ENCODE measurements at regions not wholly inside any gene's neighbourhood (a gene's known extent, or its start where the extent isn't known, plus 50 kb on each side); places are given as distances from the start of the nearest gene placed in this dataset.

DNA sequence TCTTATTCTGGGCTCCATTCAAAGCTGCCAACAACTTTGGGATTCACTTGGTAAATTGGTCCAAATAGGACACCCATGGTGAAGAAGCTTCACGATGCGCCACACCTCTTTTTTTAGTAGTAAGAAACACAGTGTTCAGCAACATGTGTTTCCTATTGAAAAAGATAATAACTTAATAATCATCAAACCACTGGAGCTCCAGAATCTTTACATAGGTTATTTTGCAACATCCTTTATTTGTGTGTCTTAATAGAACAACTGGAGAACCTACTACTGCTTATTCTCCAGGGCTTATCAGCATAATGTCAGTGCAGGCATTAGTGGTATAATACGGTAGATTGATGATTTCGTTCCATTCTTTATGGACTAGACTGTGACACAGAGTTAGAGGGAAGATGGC, 63.3 kb upstream of the DAPK1 start:
- Histone ChIP-seq H4K20me1 (ENCODE audit: control insufficient read depth, extremely low read depth, insufficient read depth, low read length) (no peaks in the 10 kb centered on the region), H3K4me2 (ENCODE audit: control insufficient read depth, extremely low read depth, insufficient read depth, low read depth, low read length) (no peak overlapping the region), H2AFZ (ENCODE audit: control insufficient read depth, low read length) (no peak overlapping the region), H3K79me2 (ENCODE audit: control insufficient read depth, insufficient read depth, low read length) (no peaks in the 10 kb centered on the region), H3K9me3 (ENCODE audit: control insufficient read depth, low read depth, low read length) (no peaks in the 10 kb centered on the region), H3K4me1 (ENCODE audit: control insufficient read depth, extremely low read depth, insufficient read depth, low read length) (peaks cover 6% of the 10 kb centered on the region), H3K4me3 (ENCODE audit: control insufficient read depth in 2 of 3, extremely low read depth in 1 of 3, insufficient read depth in 2 of 3, low read depth in 1 of 3, low read length in 3 of 3) (no peak overlapping the region), H3K9me1 (ENCODE audit: control insufficient read depth, extremely low read depth, insufficient read depth, low read length) (no peaks in the 10 kb centered on the region), H3K36me3 (ENCODE audit: control insufficient read depth in 2 of 2, extremely low read depth in 1 of 2, insufficient read depth in 2 of 2, low read length in 2 of 2) (no peaks in the 10 kb centered on the region), H3K27ac (ENCODE audit: control insufficient read depth, insufficient read depth, low read length) (no peak overlapping the region), H3K27me3 (ENCODE audit: control insufficient read depth, extremely low read depth, insufficient read depth, low read length) (no peaks in the 10 kb centered on the region), H3K9ac (ENCODE audit: control insufficient read depth, extremely low read depth, insufficient read depth, low read length) (no peak overlapping the region)
- no peak for DNase-seq (ENCODE audit: low read depth, low spot score)
- dilution Hi-C loops (cut with MboI; ENCODE audit: extremely low pct_ligation_motif_present, low sequenced_read_pairs): no loop called here
- TF ChIP-seq, protein P1, sequence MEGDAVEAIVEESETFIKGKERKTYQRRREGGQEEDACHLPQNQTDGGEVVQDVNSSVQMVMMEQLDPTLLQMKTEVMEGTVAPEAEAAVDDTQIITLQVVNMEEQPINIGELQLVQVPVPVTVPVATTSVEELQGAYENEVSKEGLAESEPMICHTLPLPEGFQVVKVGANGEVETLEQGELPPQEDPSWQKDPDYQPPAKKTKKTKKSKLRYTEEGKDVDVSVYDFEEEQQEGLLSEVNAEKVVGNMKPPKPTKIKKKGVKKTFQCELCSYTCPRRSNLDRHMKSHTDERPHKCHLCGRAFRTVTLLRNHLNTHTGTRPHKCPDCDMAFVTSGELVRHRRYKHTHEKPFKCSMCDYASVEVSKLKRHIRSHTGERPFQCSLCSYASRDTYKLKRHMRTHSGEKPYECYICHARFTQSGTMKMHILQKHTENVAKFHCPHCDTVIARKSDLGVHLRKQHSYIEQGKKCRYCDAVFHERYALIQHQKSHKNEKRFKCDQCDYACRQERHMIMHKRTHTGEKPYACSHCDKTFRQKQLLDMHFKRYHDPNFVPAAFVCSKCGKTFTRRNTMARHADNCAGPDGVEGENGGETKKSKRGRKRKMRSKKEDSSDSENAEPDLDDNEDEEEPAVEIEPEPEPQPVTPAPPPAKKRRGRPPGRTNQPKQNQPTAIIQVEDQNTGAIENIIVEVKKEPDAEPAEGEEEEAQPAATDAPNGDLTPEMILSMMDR (optimal IDR thresholded peaks at IDR 0.05 in 1 of 3, IDR thresholded peaks at IDR 0.05 in 1 of 3, conservative IDR thresholded peaks at IDR 0.05 in 1 of 3; ENCODE audit: extremely low read depth in 1 of 3, insufficient read depth in 2 of 3, low read length in 3 of 3): no peak
- TF ChIP-seq EZH2 (IDR thresholded peaks at IDR 0.05; ENCODE audit: low read length): no peak
- FAIRE-seq: no peak

DNA sequence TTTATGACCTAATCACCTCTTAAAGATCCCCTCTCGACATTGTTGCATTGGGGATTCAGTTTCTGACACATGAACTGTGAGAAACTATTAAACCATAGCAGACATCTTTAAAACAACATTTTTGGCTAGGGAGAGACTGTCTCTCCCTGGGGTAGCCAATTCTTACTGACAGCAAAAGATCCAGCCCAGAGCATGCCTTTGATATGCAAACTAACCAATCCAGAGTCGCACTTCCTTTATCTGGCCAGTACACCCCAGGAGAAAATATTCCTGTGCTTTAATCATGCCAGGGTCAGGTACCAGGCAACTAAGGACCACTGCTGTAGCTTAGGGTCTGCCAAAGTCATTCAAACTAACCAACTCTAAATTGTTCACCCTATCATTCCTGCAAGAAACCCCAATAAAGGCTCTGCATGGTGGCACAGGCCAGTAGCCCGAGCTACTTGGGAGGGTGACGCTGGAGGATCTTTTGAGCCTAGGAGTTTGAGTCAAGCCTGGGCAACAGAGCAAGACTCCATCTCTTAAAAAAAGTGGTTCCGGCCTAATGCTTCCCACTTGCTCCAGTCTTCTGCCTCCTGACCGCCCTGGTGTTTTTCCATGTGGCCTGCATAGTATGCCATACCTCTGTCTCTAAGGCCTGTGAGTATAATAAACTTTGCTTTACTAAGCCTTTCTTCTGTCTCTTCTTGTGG, 62.3 kb upstream of the DAPK1 start:
- dilution Hi-C loops (cut with MboI; ENCODE audit: extremely low pct_ligation_motif_present, low sequenced_read_pairs): no loop called here
- Histone ChIP-seq H2AFZ (ENCODE audit: control insufficient read depth, low read length) (no peak overlapping the region), H3K27ac (ENCODE audit: control insufficient read depth, insufficient read depth, low read length) (no peak overlapping the region), H3K4me2 (ENCODE audit: control insufficient read depth, extremely low read depth, insufficient read depth, low read depth, low read length) (no peak overlapping the region), H3K4me1 (ENCODE audit: control insufficient read depth, extremely low read depth, insufficient read depth, low read length) (peaks cover 6% of the 10 kb centered on the region), H3K27me3 (ENCODE audit: control insufficient read depth, extremely low read depth, insufficient read depth, low read length) (no peaks in the 10 kb centered on the region), H3K36me3 (ENCODE audit: control insufficient read depth in 2 of 2, extremely low read depth in 1 of 2, insufficient read depth in 2 of 2, low read length in 2 of 2) (no peaks in the 10 kb centered on the region), H3K9me3 (ENCODE audit: control insufficient read depth, low read depth, low read length) (no peaks in the 10 kb centered on the region), H3K9ac (ENCODE audit: control insufficient read depth, extremely low read depth, insufficient read depth, low read length) (no peak overlapping the region), H4K20me1 (ENCODE audit: control insufficient read depth, extremely low read depth, insufficient read depth, low read length) (no peaks in the 10 kb centered on the region), H3K79me2 (ENCODE audit: control insufficient read depth, insufficient read depth, low read length) (no peaks in the 10 kb centered on the region), H3K4me3 (ENCODE audit: control insufficient read depth in 2 of 3, extremely low read depth in 1 of 3, insufficient read depth in 2 of 3, low read depth in 1 of 3, low read length in 3 of 3) (no peak overlapping the region), H3K9me1 (ENCODE audit: control insufficient read depth, extremely low read depth, insufficient read depth, low read length) (no peaks in the 10 kb centered on the region)
- no peak for TF ChIP-seq EZH2 (IDR thresholded peaks at IDR 0.05; ENCODE audit: low read length)
- TF ChIP-seq, protein P1 (optimal IDR thresholded peaks at IDR 0.05 in 1 of 3, IDR thresholded peaks at IDR 0.05 in 1 of 3, conservative IDR thresholded peaks at IDR 0.05 in 1 of 3; ENCODE audit: extremely low read depth in 1 of 3, insufficient read depth in 2 of 3, low read length in 3 of 3): no peak
- no peak for DNase-seq (ENCODE audit: low read depth, low spot score)
- no peak for FAIRE-seq
